Endodermal cell (in vitro differentiated cells): ENCODE measurements at regions not wholly inside any gene's neighbourhood (a gene's known extent, or its start where the extent isn't known, plus 50 kb on each side); places are given as distances from the start of the nearest gene placed in this dataset.

ENCODE experiments used
- DNase-seq: peaks from one replicate; pipeline ENCODE4 v3.0.0-alpha.2; 2017
- H3K27ac ChIP-seq: 2 replicates; pipeline ENCODE4 v1.5.1; 2013; ENCODE audit warnings: mild to moderate bottlenecking, low read depth, low read length, moderate library complexity
- H3K27me3 ChIP-seq: 2 replicates; pipeline ENCODE4 v1.6.1; 2013; ENCODE audit warnings: mild to moderate bottlenecking, low read length, moderate library complexity; ENCODE audit not compliant: insufficient read depth, control insufficient read depth, poor library complexity, severe bottlenecking
- H3K36me3 ChIP-seq: 2 replicates; pipeline ENCODE4 v1.7.0; 2013; ENCODE audit warnings: mild to moderate bottlenecking, low read length, moderate library complexity; ENCODE audit not compliant: control insufficient read depth, insufficient read depth
- H3K4me1 ChIP-seq: one replicate; pipeline ENCODE4 v1.7.0; 2013; ENCODE audit warnings: low read length; ENCODE audit not compliant: control insufficient read depth, insufficient read depth
- H3K4me3 ChIP-seq: 2 replicates; pipeline ENCODE4 v1.5.1; 2013; ENCODE audit warnings: mild to moderate bottlenecking, low read length, moderate library complexity
- H3K9ac ChIP-seq: 2 replicates; pipeline ENCODE4 v1.6.1; 2013; ENCODE audit warnings: mild to moderate bottlenecking, low read length, moderate library complexity; ENCODE audit not compliant: poor library complexity, severe bottlenecking; ENCODE audit errors: extremely low read depth
- H3K9me3 ChIP-seq: 2 replicates; pipeline ENCODE4 v1.6.1; 2013; ENCODE audit warnings: mild to moderate bottlenecking, low read length, moderate library complexity; ENCODE audit not compliant: control insufficient read depth
- H3K27ac Mint-ChIP-seq: 2 replicates; pipeline ENCODE4 v1.8.0; 2020; ENCODE audit warnings: mixed read lengths
- H3K27me3 Mint-ChIP-seq: 2 replicates; pipeline ENCODE4 v1.8.0; 2021; ENCODE audit warnings: mild to moderate bottlenecking, mixed read lengths; ENCODE audit not compliant: insufficient read depth
- H3K36me3 Mint-ChIP-seq: 2 replicates; pipeline ENCODE4 v1.8.0; 2020; ENCODE audit warnings: low read depth, mixed read lengths
- H3K4me1 Mint-ChIP-seq: 2 replicates; pipeline ENCODE4 v1.8.0; 2020; ENCODE audit warnings: mixed read lengths
- H3K4me3 Mint-ChIP-seq: 2 replicates; pipeline ENCODE4 v1.8.0; 2020; ENCODE audit warnings: mild to moderate bottlenecking, moderate library complexity, mixed read lengths
- H3K9me3 Mint-ChIP-seq: 2 replicates; pipeline ENCODE4 v1.8.0; 2020; ENCODE audit warnings: mild to moderate bottlenecking, mixed read lengths
- WGBS, 2 experiments: methylation state at CpG; one replicate each; pipeline versions ENCODE4 v1.1.5 to v1.1.7; 2013; ENCODE audit warnings: missing lambda C conversion rate in 2 of 2, mixed read lengths in 1 of 2; ENCODE audit not compliant: insufficient coverage in 1 of 2, insufficient read length in 1 of 2; 5-methylcytosine and 5-hydroxymethylcytosine counted together
- TF ChIP-seq, protein P1 (sequence below): fragments of 200-600 bp; sonication (generic); conservative IDR thresholded peaks from 2 replicates; pipeline ENCODE4 v1.5.0; 2021; ENCODE audit warnings: antibody characterized with exemption, mild to moderate bottlenecking

DNA sequence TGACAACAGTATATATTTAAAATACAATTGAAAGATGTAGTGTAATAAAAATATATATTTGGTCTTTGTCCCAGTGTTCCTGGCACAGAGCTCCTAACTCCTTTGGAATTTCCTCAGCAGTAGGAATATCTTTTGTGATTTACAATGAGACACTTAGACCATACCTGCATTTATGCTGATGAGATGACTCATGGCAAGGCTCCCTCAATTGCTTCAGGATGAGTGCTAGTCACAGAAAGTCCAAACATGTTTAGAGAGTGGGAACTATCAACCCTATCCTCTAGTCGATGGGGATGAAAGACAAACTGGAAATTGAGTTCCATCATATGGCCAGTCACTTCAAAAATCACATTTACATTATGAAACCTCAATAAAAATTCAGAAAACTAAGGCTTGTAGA, 588.3 kb upstream of the LMCD1 start:
- Histone ChIP-seq H3K9ac (no peak overlapping the region), H3K4me3 (no peak overlapping the region), H3K9me3 (peaks cover 3% of the 10 kb centered on the region), H3K4me1 (no peaks in the 10 kb centered on the region), H3K27ac (no peak overlapping the region), H3K27me3 (no peaks in the 10 kb centered on the region), H3K36me3 (no peaks in the 10 kb centered on the region)
- H3K27me3 Mint-ChIP-seq, result peaks cover 2% of the 10 kb centered on the region
- TF ChIP-seq, protein P1, sequence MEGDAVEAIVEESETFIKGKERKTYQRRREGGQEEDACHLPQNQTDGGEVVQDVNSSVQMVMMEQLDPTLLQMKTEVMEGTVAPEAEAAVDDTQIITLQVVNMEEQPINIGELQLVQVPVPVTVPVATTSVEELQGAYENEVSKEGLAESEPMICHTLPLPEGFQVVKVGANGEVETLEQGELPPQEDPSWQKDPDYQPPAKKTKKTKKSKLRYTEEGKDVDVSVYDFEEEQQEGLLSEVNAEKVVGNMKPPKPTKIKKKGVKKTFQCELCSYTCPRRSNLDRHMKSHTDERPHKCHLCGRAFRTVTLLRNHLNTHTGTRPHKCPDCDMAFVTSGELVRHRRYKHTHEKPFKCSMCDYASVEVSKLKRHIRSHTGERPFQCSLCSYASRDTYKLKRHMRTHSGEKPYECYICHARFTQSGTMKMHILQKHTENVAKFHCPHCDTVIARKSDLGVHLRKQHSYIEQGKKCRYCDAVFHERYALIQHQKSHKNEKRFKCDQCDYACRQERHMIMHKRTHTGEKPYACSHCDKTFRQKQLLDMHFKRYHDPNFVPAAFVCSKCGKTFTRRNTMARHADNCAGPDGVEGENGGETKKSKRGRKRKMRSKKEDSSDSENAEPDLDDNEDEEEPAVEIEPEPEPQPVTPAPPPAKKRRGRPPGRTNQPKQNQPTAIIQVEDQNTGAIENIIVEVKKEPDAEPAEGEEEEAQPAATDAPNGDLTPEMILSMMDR, result no peak
- WGBS, 2 experiments, result 87 to 100% methylated on average over 1 of the region's 1 CpG
- no peak overlapping the region for H3K27ac Mint-ChIP-seq
- H3K4me3 Mint-ChIP-seq, result no peak overlapping the region
- DNase-seq, result no peak
- H3K36me3 Mint-ChIP-seq, result no peaks in the 10 kb centered on the region
- peaks cover 3% of the 10 kb centered on the region for H3K9me3 Mint-ChIP-seq
- peaks cover 8% of the 10 kb centered on the region for H3K4me1 Mint-ChIP-seq

DNA sequence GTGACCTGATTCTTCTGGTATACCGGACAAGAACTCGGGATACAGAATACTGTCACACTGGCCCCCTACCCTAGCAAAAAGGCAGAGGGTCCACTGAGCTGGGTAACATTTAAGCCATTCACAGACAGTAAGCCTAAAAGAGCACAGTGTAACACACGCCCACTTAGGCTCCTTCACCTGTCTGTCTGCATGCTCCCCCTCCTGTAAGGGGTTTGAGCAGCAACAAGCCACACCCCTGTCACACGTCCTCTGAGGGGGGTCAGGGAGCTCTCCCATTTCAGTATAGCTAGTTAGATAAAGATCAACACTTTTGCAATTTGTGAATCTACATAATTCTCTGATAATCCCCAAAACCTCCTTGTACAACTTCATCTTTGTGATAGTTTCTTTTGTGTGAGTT, 586.3 kb upstream of the LMCD1 start:
- Histone ChIP-seq H3K27me3 (no peaks in the 10 kb centered on the region), H3K9me3 (peaks cover 3% of the 10 kb centered on the region), H3K9ac (no peak overlapping the region), H3K4me1 (no peaks in the 10 kb centered on the region), H3K27ac (no peak overlapping the region), H3K4me3 (no peak overlapping the region), H3K36me3 (no peaks in the 10 kb centered on the region)
- no peak for DNase-seq
- Mint-ChIP-seq H3K4me3 (no peak overlapping the region), H3K4me1 (peaks cover 8% of the 10 kb centered on the region), H3K36me3 (no peaks in the 10 kb centered on the region), H3K27me3 (peaks cover 2% of the 10 kb centered on the region), H3K9me3 (peaks cover 3% of the 10 kb centered on the region), H3K27ac (no peak overlapping the region)
- WGBS, 2 experiments, result 81 to 83% methylated on average over 1 to 4 of the region's 4 CpGs
- TF ChIP-seq, protein P1, result no peak

DNA sequence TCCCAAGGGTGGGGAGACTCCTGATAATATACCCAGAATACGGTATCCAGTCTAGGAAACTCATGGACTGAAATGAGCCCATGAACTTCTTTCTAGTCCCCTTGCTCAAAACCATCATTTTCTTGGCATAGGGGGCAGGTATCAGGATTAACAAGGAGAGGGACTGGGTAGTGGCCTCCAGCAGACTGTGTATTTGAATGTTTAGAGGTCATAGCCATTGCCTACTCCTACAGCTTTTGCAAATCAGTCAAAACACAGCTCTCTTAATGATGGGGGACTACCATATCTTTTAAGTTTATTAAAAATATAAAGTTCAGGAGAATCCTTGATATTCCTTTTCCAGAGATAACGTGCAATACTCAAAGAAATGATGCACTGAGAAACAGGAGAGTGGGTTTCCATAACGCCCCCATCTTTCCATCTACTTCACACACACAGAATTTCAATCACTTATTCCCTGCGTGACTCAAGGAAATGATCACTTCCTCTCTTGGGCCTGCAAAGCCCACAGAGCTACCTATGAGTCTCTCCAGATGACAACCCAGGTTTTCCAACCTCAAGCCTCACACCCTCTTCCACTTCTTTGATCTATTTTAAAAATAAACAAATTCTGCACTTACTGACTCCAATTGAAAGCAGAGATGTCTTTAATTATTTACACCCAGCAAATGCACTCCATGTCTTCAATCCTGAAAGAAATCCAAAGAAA, 584.0 kb upstream of the LMCD1 start:
- Mint-ChIP-seq H3K36me3 (no peaks in the 10 kb centered on the region), H3K9me3 (peaks cover 3% of the 10 kb centered on the region), H3K27ac (no peak overlapping the region), H3K4me1 (peaks cover 8% of the 10 kb centered on the region), H3K4me3 (no peak overlapping the region), H3K27me3 (peaks cover 2% of the 10 kb centered on the region)
- H3K27me3 ChIP-seq, result no peaks in the 10 kb centered on the region
- DNase-seq, result no peak
- H3K36me3 ChIP-seq, result no peaks in the 10 kb centered on the region
- no peak overlapping the region for H3K27ac ChIP-seq
- no peak overlapping the region for H3K9ac ChIP-seq
- H3K4me3 ChIP-seq, result no peak overlapping the region
- peaks cover 3% of the 10 kb centered on the region for H3K9me3 ChIP-seq
- 60 to 90% methylated on average over 2 to 4 of the region's 4 CpGs for WGBS, 2 experiments
- TF ChIP-seq, protein P1, result no peak
- no peaks in the 10 kb centered on the region for H3K4me1 ChIP-seq
